ENCODE measurements at regions not wholly inside any gene's neighbourhood (a gene's known extent, or its start where the extent isn't known, plus 50 kb on each side); places are given as distances from the start of the nearest gene placed in this dataset.

- no peak for TF ChIP-seq CTCF (conservative IDR thresholded peaks at IDR 0.05; ENCODE audit: low read length)
- TF ChIP-seq EZH2phosphoT487 (IDR thresholded peaks at IDR 0.05; ENCODE audit: borderline replicate concordance, low read depth, low read length), result no peak
Measured at GRCh38 chr17:64718058-64718457, 56.0 kb upstream of the SMURF2 start.
